ENCODE measurements at regions not wholly inside any gene's neighbourhood (a gene's known extent, or its start where the extent isn't known, plus 50 kb on each side); places are given as distances from the start of the nearest gene placed in this dataset.

DNA sequence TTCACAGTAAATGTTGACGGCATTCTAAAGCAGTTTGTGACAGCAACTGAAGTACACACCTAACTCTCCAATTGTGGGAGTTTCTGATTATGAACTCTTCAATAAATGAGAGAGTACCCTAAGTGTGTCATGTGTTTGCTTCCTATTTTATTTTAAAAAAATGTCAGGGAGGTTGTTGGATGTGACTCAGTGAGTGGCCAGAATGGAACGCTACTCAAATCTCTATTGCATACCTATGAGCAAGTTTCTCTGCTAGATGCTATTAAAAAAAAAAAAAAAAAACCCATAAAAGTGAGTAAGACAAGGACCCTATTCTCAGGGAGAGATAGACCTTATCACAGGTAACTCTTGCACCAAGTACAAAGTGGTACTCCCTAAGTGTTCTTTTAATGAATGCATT is 256.6 kb downstream of the BTG1 start:
- no peaks in the 10 kb centered on the region for H3K9me3 ChIP-seq (replicated peaks; ENCODE audit: insufficient read depth, low read length)
- H3K36me3 ChIP-seq (replicated peaks; ENCODE audit: insufficient read depth, low read length), result no peaks in the 10 kb centered on the region
- TF ChIP-seq, protein P1, sequence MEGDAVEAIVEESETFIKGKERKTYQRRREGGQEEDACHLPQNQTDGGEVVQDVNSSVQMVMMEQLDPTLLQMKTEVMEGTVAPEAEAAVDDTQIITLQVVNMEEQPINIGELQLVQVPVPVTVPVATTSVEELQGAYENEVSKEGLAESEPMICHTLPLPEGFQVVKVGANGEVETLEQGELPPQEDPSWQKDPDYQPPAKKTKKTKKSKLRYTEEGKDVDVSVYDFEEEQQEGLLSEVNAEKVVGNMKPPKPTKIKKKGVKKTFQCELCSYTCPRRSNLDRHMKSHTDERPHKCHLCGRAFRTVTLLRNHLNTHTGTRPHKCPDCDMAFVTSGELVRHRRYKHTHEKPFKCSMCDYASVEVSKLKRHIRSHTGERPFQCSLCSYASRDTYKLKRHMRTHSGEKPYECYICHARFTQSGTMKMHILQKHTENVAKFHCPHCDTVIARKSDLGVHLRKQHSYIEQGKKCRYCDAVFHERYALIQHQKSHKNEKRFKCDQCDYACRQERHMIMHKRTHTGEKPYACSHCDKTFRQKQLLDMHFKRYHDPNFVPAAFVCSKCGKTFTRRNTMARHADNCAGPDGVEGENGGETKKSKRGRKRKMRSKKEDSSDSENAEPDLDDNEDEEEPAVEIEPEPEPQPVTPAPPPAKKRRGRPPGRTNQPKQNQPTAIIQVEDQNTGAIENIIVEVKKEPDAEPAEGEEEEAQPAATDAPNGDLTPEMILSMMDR (IDR thresholded peaks at IDR 0.05; ENCODE audit: low read length), result no peak
- TF ChIP-seq EZH2phosphoT487 (IDR thresholded peaks at IDR 0.05; ENCODE audit: low read length), result no peak
- no peak for TF ChIP-seq EZH2 (optimal IDR thresholded peaks at IDR 0.05; ENCODE audit: low read depth, low read length)
- H3K9ac ChIP-seq (ENCODE audit: low read length), result no peak overlapping the region
- H3K4me3 ChIP-seq (ENCODE audit: low read length), result no peak overlapping the region
- H3K27me3 ChIP-seq (replicated peaks; ENCODE audit: insufficient read depth, low read length), result no peaks in the 10 kb centered on the region
- no peaks in the 10 kb centered on the region for H3K9me2 ChIP-seq (replicated peaks; ENCODE audit: insufficient read depth, low read length)
- H3K79me2 ChIP-seq (ENCODE audit: low read length), result no peaks in the 10 kb centered on the region
- H4K20me1 ChIP-seq (ENCODE audit: insufficient read depth, low read length), result no peaks in the 10 kb centered on the region
- no peak for DNase-seq
- no peak overlapping the region for H2AFZ ChIP-seq (ENCODE audit: low read length)
- no peaks in the 10 kb centered on the region for H3F3A ChIP-seq (ENCODE audit: insufficient read depth, low read length)
- no peaks in the 10 kb centered on the region for H3K4me1 ChIP-seq (ENCODE audit: low read length)
- H3K4me2 ChIP-seq (ENCODE audit: low read depth, low read length), result no peak overlapping the region
- H3K27ac ChIP-seq (ENCODE audit: low read length), result no peak overlapping the region

DNA sequence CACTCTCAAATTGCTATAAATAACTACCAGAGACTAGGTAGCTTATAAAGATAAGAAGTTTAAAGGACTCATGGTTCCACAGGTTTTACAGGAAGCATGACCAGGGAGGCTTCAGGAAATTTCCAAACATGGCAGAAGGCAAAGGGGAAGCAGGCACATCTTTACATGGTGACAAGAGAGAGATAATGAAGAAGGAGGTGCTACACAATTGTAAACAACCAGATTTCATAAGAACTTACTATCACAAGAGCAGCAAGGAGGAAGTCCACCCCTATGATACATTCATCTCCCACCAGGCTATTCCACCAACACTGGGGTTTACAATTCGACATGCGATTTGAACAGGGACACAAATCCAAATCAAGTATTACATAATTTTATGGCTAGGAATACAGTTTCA is 257.7 kb downstream of the BTG1 start:
- H3K4me1 ChIP-seq (ENCODE audit: low read length), result no peaks in the 10 kb centered on the region
- no peaks in the 10 kb centered on the region for H3K9me3 ChIP-seq (replicated peaks; ENCODE audit: insufficient read depth, low read length)
- DNase-seq, result no peak
- H3K4me2 ChIP-seq (ENCODE audit: low read depth, low read length), result no peak overlapping the region
- TF ChIP-seq, protein P1 (IDR thresholded peaks at IDR 0.05; ENCODE audit: low read length), result no peak
- H3F3A ChIP-seq (ENCODE audit: insufficient read depth, low read length), result no peaks in the 10 kb centered on the region
- H3K27me3 ChIP-seq (replicated peaks; ENCODE audit: insufficient read depth, low read length), result no peaks in the 10 kb centered on the region
- no peaks in the 10 kb centered on the region for H3K79me2 ChIP-seq (ENCODE audit: low read length)
- H3K27ac ChIP-seq (ENCODE audit: low read length), result no peak overlapping the region
- no peaks in the 10 kb centered on the region for H4K20me1 ChIP-seq (ENCODE audit: insufficient read depth, low read length)
- H3K36me3 ChIP-seq (replicated peaks; ENCODE audit: insufficient read depth, low read length), result no peaks in the 10 kb centered on the region
- no peak overlapping the region for H2AFZ ChIP-seq (ENCODE audit: low read length)
- H3K9me2 ChIP-seq (replicated peaks; ENCODE audit: insufficient read depth, low read length), result no peaks in the 10 kb centered on the region
- no peak overlapping the region for H3K9ac ChIP-seq (ENCODE audit: low read length)
- H3K4me3 ChIP-seq (ENCODE audit: low read length), result no peak overlapping the region

DNA sequence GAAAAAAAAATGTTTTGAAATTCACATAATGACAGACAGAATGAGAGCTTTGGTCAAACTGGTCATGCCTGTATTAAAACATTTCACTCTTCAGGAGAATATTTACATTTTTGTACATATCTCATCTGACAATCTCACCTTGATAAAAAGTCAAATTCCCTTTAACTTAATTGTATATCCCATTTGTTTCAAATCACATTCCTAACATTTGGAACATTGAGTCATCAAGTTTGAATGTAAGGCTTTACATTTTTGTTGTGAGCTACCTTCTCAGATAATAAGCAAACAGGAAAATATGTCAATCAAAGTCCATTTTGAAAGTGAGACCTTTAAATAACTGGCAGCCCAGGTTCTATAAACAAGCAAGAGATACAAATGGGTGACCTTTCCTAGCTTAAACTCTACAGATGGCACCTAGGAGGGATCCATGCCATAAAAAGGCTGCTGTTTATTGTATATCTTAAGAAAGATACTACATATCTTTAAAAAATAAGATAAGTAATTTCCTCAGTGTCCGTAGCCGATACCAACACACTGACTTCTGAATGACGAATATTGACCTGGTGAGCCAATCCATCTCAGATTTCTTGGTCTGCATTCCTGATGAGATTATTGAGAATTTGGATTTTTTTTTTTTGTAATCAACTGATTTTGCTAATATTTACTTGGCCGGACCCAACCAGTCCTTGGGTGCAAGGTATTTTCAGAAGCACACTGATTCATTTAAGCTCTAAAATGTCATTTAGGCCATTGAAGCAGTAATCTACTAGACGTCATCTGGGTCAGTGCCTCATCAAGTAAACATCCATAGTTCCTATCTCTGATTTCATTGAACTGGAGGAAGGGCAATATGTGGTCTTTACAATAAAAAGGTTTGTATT is 259.6 kb downstream of the BTG1 start:
- no peak overlapping the region for H2AFZ ChIP-seq (ENCODE audit: low read length)
- no peaks in the 10 kb centered on the region for H3K79me2 ChIP-seq (ENCODE audit: low read length)
- no peak overlapping the region for H3K9ac ChIP-seq (ENCODE audit: low read length)
- DNase-seq, result no peak
- no peak overlapping the region for H3K27ac ChIP-seq (ENCODE audit: low read length)
- no peaks in the 10 kb centered on the region for H3K9me2 ChIP-seq (replicated peaks; ENCODE audit: insufficient read depth, low read length)
- H3F3A ChIP-seq (ENCODE audit: insufficient read depth, low read length), result no peaks in the 10 kb centered on the region
- H3K9me3 ChIP-seq (replicated peaks; ENCODE audit: insufficient read depth, low read length), result no peaks in the 10 kb centered on the region
- H4K20me1 ChIP-seq (ENCODE audit: insufficient read depth, low read length), result no peaks in the 10 kb centered on the region
- no peak overlapping the region for H3K4me3 ChIP-seq (ENCODE audit: low read length)
- TF ChIP-seq EZH2 (optimal IDR thresholded peaks at IDR 0.05; ENCODE audit: low read depth, low read length) (no peak), EZH2phosphoT487 (IDR thresholded peaks at IDR 0.05; ENCODE audit: low read length) (no peak)
- TF ChIP-seq, protein P1 (IDR thresholded peaks at IDR 0.05; ENCODE audit: low read length), result no peak
- no peaks in the 10 kb centered on the region for H3K36me3 ChIP-seq (replicated peaks; ENCODE audit: insufficient read depth, low read length)
- no peaks in the 10 kb centered on the region for H3K27me3 ChIP-seq (replicated peaks; ENCODE audit: insufficient read depth, low read length)
- H3K4me1 ChIP-seq (ENCODE audit: low read length), result no peaks in the 10 kb centered on the region
- H3K4me2 ChIP-seq (ENCODE audit: low read depth, low read length), result no peak overlapping the region
